ENCODE measurements at regions not wholly inside any gene's neighbourhood (a gene's known extent, or its start where the extent isn't known, plus 50 kb on each side); places are given as distances from the start of the nearest gene placed in this dataset.

GRCh38 chr3:141814375-141814774, 51.2 kb downstream of the GRK7 start:
- Histone ChIP-seq H3K23ac (ENCODE audit: low read length in 2 of 2) (no peak overlapping the region), H3K9me3 (ENCODE audit: control insufficient read depth, low read length) (peaks cover 6% of the 10 kb centered on the region), H3K4me2 (ENCODE audit: low read length, poor library complexity, severe bottlenecking) (no peak overlapping the region), H3K18ac (ENCODE audit: low read depth in 1 of 2, low read length in 2 of 2) (no peak overlapping the region), H2BK15ac (ENCODE audit: low read depth, poor library complexity, severe bottlenecking) (no peak overlapping the region), H2BK12ac (ENCODE audit: low read length in 2 of 2) (no peak overlapping the region), H2AFZ (ENCODE audit: low read depth, low read length) (no peak overlapping the region), H4K91ac (ENCODE audit: low read length) (no peak overlapping the region), H3K9ac (ENCODE audit: low read length) (no peak overlapping the region), H2BK5ac (ENCODE audit: low read depth, low read length, poor library complexity, severe bottlenecking) (no peak overlapping the region), H3K79me1 (replicated peaks; ENCODE audit: low read length, poor library complexity, severe bottlenecking) (no peaks in the 10 kb centered on the region), H3K36me3 (ENCODE audit: control insufficient read depth in 1 of 2, insufficient read depth in 2 of 2, low read depth in 1 of 2, low read length in 2 of 2) (no peaks in the 10 kb centered on the region), H2BK120ac (ENCODE audit: low read depth, low read length) (no peak overlapping the region), H4K8ac (ENCODE audit: low read length) (no peak overlapping the region), H3K4me1 (ENCODE audit: control insufficient read depth, insufficient read depth, low read depth, low read length) (no peaks in the 10 kb centered on the region), H3K27me3 (ENCODE audit: control insufficient read depth in 1 of 2, insufficient read depth in 1 of 2, low read length in 2 of 2) (peaks cover 0 to 25% of the 10 kb centered on the region in 2 experiments), H3K4me3 (ENCODE audit: insufficient read depth in 1 of 2, low read depth in 1 of 2, low read length in 2 of 2) (no peak overlapping the region), H3K4ac (ENCODE audit: low read depth in 1 of 2, low read length in 2 of 2) (no peak overlapping the region), H3K27ac (ENCODE audit: low read length, poor library complexity, severe bottlenecking) (no peak overlapping the region), H3K14ac (ENCODE audit: low read length in 2 of 2) (no peak overlapping the region), H2AK5ac (ENCODE audit: low read length, severe bottlenecking) (no peak overlapping the region)
- no peak for DNase-seq
- 100% methylated on average over 2 of the region's 2 CpGs for WGBS

DNA sequence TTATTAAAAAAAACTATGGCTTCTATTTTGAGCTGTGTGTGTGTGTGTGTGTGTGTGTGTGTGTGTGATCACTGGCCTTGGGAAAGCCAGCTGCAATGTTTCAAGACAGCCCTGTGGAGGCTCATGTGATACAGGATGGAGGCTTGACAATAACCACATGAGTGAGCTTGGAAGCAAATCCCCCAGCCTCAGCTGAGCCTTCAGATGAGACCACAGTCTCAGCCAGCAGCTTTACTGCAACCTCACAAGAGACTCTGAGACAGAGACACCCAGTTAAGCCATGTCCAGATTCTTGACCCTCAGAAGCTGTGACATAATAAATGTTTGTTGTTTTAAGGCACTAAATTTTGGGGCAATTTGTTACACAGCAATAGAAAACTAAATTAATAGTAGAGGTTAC, 52.5 kb downstream of the GRK7 start:
- H3K23ac ChIP-seq (ENCODE audit: low read length in 2 of 2): no peak overlapping the region
- peaks cover 0 to 25% of the 10 kb centered on the region in 2 experiments for H3K27me3 ChIP-seq (ENCODE audit: control insufficient read depth in 1 of 2, insufficient read depth in 1 of 2, low read length in 2 of 2)
- H2AK5ac ChIP-seq (ENCODE audit: low read length, severe bottlenecking): no peak overlapping the region
- no peak overlapping the region for H3K9ac ChIP-seq (ENCODE audit: low read length)
- no peak overlapping the region for H4K91ac ChIP-seq (ENCODE audit: low read length)
- no peak overlapping the region for H2AFZ ChIP-seq (ENCODE audit: low read depth, low read length)
- no peaks in the 10 kb centered on the region for H3K4me1 ChIP-seq (ENCODE audit: control insufficient read depth, insufficient read depth, low read depth, low read length)
- no peak overlapping the region for H3K18ac ChIP-seq (ENCODE audit: low read depth in 1 of 2, low read length in 2 of 2)
- no peak overlapping the region for H3K4me2 ChIP-seq (ENCODE audit: low read length, poor library complexity, severe bottlenecking)
- H3K4me3 ChIP-seq (ENCODE audit: insufficient read depth in 1 of 2, low read depth in 1 of 2, low read length in 2 of 2): no peak overlapping the region
- no peaks in the 10 kb centered on the region for H3K79me1 ChIP-seq (replicated peaks; ENCODE audit: low read length, poor library complexity, severe bottlenecking)
- no peak overlapping the region for H3K14ac ChIP-seq (ENCODE audit: low read length in 2 of 2)
- no peaks in the 10 kb centered on the region for H3K36me3 ChIP-seq (ENCODE audit: control insufficient read depth in 1 of 2, insufficient read depth in 2 of 2, low read depth in 1 of 2, low read length in 2 of 2)
- no peak overlapping the region for H2BK5ac ChIP-seq (ENCODE audit: low read depth, low read length, poor library complexity, severe bottlenecking)
- H2BK120ac ChIP-seq (ENCODE audit: low read depth, low read length): no peak overlapping the region
- H3K4ac ChIP-seq (ENCODE audit: low read depth in 1 of 2, low read length in 2 of 2): no peak overlapping the region
- H3K27ac ChIP-seq (ENCODE audit: low read length, poor library complexity, severe bottlenecking): no peak overlapping the region
- no peak overlapping the region for H4K8ac ChIP-seq (ENCODE audit: low read length)
- DNase-seq: no peak
- no peak overlapping the region for H2BK12ac ChIP-seq (ENCODE audit: low read length in 2 of 2)
- no peak overlapping the region for H2BK15ac ChIP-seq (ENCODE audit: low read depth, poor library complexity, severe bottlenecking)
- H3K9me3 ChIP-seq (ENCODE audit: control insufficient read depth, low read length): peaks cover 6% of the 10 kb centered on the region

DNA sequence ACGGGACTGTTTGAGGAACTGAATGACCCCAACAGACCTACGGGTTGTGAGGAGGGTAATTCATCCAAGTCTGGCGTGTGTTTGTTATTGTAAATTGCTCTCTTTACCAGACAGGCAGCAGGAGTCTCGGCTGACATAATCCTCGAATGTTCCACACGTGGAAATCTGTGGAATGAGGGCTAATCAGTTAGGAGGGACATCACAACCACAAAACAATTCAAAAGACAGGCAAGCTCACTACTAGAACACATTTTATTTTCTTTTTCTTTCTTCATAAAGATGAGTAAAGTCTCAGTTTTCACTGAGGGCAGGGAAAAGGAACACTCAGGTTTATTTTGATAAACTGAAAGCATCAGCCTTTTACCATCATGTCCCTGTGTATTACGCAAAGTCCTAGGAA, 53.8 kb downstream of the GRK7 start:
- no peak overlapping the region for H3K4ac ChIP-seq (ENCODE audit: low read depth in 1 of 2, low read length in 2 of 2)
- no peaks in the 10 kb centered on the region for H3K79me1 ChIP-seq (replicated peaks; ENCODE audit: low read length, poor library complexity, severe bottlenecking)
- H3K27me3 ChIP-seq (ENCODE audit: control insufficient read depth in 1 of 2, insufficient read depth in 1 of 2, low read length in 2 of 2): peaks cover 0 to 25% of the 10 kb centered on the region in 2 experiments
- H3K27ac ChIP-seq (ENCODE audit: low read length, poor library complexity, severe bottlenecking): no peak overlapping the region
- H3K9me3 ChIP-seq (ENCODE audit: control insufficient read depth, low read length): peaks cover 6% of the 10 kb centered on the region
- H2AK5ac ChIP-seq (ENCODE audit: low read length, severe bottlenecking): no peak overlapping the region
- no peaks in the 10 kb centered on the region for H3K36me3 ChIP-seq (ENCODE audit: control insufficient read depth in 1 of 2, insufficient read depth in 2 of 2, low read depth in 1 of 2, low read length in 2 of 2)
- H3K14ac ChIP-seq (ENCODE audit: low read length in 2 of 2): no peak overlapping the region
- no peak overlapping the region for H2AFZ ChIP-seq (ENCODE audit: low read depth, low read length)
- no peak overlapping the region for H3K4me2 ChIP-seq (ENCODE audit: low read length, poor library complexity, severe bottlenecking)
- no peak overlapping the region for H4K91ac ChIP-seq (ENCODE audit: low read length)
- no peak overlapping the region for H3K18ac ChIP-seq (ENCODE audit: low read depth in 1 of 2, low read length in 2 of 2)
- H2BK5ac ChIP-seq (ENCODE audit: low read depth, low read length, poor library complexity, severe bottlenecking): no peak overlapping the region
- no peaks in the 10 kb centered on the region for H3K4me1 ChIP-seq (ENCODE audit: control insufficient read depth, insufficient read depth, low read depth, low read length)
- H2BK120ac ChIP-seq (ENCODE audit: low read depth, low read length): no peak overlapping the region
- H3K9ac ChIP-seq (ENCODE audit: low read length): no peak overlapping the region
- H3K4me3 ChIP-seq (ENCODE audit: insufficient read depth in 1 of 2, low read depth in 1 of 2, low read length in 2 of 2): peak overlapping the region in 1 of 2 experiments; percentile 13
- no peak overlapping the region for H4K8ac ChIP-seq (ENCODE audit: low read length)
- H3K23ac ChIP-seq (ENCODE audit: low read length in 2 of 2): no peak overlapping the region
- H2BK12ac ChIP-seq (ENCODE audit: low read length in 2 of 2): no peak overlapping the region
- no peak overlapping the region for H2BK15ac ChIP-seq (ENCODE audit: low read depth, poor library complexity, severe bottlenecking)
- WGBS: 17% methylated on average over 3 of the region's 7 CpGs
- peak; percentile 21 for DNase-seq

- Histone ChIP-seq H2AK5ac (ENCODE audit: low read length, severe bottlenecking) (no peak overlapping the region), H3K18ac (ENCODE audit: low read depth in 1 of 2, low read length in 2 of 2) (no peak overlapping the region), H3K4ac (ENCODE audit: low read depth in 1 of 2, low read length in 2 of 2) (no peak overlapping the region), H2BK15ac (ENCODE audit: low read depth, poor library complexity, severe bottlenecking) (no peak overlapping the region), H2BK5ac (ENCODE audit: low read depth, low read length, poor library complexity, severe bottlenecking) (no peak overlapping the region), H2BK120ac (ENCODE audit: low read depth, low read length) (no peak overlapping the region), H3K27me3 (ENCODE audit: control insufficient read depth in 1 of 2, insufficient read depth in 1 of 2, low read length in 2 of 2) (peaks cover 5 to 8% of the 10 kb centered on the region in 2 experiments), H2AFZ (ENCODE audit: low read depth, low read length) (no peak overlapping the region), H3K4me2 (ENCODE audit: low read length, poor library complexity, severe bottlenecking) (no peak overlapping the region), H3K9me3 (ENCODE audit: control insufficient read depth, low read length) (no peaks in the 10 kb centered on the region), H3K23ac (ENCODE audit: low read length in 2 of 2) (no peak overlapping the region), H3K14ac (ENCODE audit: low read length in 2 of 2) (no peak overlapping the region), H2BK12ac (ENCODE audit: low read length in 2 of 2) (no peak overlapping the region), H3K9ac (ENCODE audit: low read length) (no peak overlapping the region), H3K27ac (ENCODE audit: low read length, poor library complexity, severe bottlenecking) (no peak overlapping the region), H3K4me3 (ENCODE audit: insufficient read depth in 1 of 2, low read depth in 1 of 2, low read length in 2 of 2) (no peak overlapping the region), H3K79me1 (replicated peaks; ENCODE audit: low read length, poor library complexity, severe bottlenecking) (no peaks in the 10 kb centered on the region), H3K36me3 (ENCODE audit: control insufficient read depth in 1 of 2, insufficient read depth in 2 of 2, low read depth in 1 of 2, low read length in 2 of 2) (no peaks in the 10 kb centered on the region), H3K4me1 (ENCODE audit: control insufficient read depth, insufficient read depth, low read depth, low read length) (no peaks in the 10 kb centered on the region), H4K8ac (ENCODE audit: low read length) (no peak overlapping the region), H4K91ac (ENCODE audit: low read length) (no peak overlapping the region)
- 87% methylated on average over 6 of the region's 7 CpGs for WGBS
- DNase-seq: no peak
These were observed 51.0 kb upstream of the ATP1B3 start for GRCh38 chr3:141825216-141826011.
